Medulla oblongata (tissue), 1 donor: ENCODE measurements at regions not wholly inside any gene's neighbourhood (a gene's known extent, or its start where the extent isn't known, plus 50 kb on each side); places are given as distances from the start of the nearest gene placed in this dataset.

Experiments used
- DNase-seq: peaks from one replicate; pipeline ENCODE4 v3.0.0-alpha.2; 2015; ENCODE audit errors: extremely low spot score

- DNase-seq, result no peak
These were observed 54.8 kb downstream of the NOG start for GRCh38 chr17:56648321-56648720.

- no peak for DNase-seq
These were observed 55.3 kb downstream of the NOG start for GRCh38 chr17:56648806-56649205.

GRCh38 chr17:56652628-56653027 lies 59.1 kb downstream of the NOG start:
- no peak for DNase-seq

- DNase-seq, result peak; percentile 12
These were observed 60.4 kb downstream of the NOG start for GRCh38 chr17:56653877-56654276.

- DNase-seq, result no peak
These were observed 63.3 kb downstream of the NOG start for GRCh38 chr17:56656701-56657327.

- no peak for DNase-seq
These were observed 65.1 kb downstream of the NOG start for GRCh38 chr17:56658648-56659047.

- DNase-seq, result no peak
These were observed 66.1 kb downstream of the NOG start for GRCh38 chr17:56659622-56660021.

GRCh38 chr17:56661906-56662305 lies 68.4 kb downstream of the NOG start:
- DNase-seq, result no peak

- DNase-seq, result no peak
These were observed 72.4 kb downstream of the NOG start for GRCh38 chr17:56665864-56666263.

- DNase-seq, result no peak
These were observed 74.5 kb downstream of the NOG start for GRCh38 chr17:56667925-56668458.

- DNase-seq, result no peak
These were observed 78.7 kb downstream of the NOG start for GRCh38 chr17:56672195-56672594.

- no peak for DNase-seq
These were observed 81.0 kb downstream of the NOG start for GRCh38 chr17:56674401-56674925.

GRCh38 chr17:56675876-56676660 lies 82.6 kb downstream of the NOG start:
- no peak for DNase-seq

GRCh38 chr17:56676810-56677209 lies 83.3 kb downstream of the NOG start:
- no peak for DNase-seq

GRCh38 chr17:56678249-56679114 lies 85.0 kb downstream of the NOG start:
- no peak for DNase-seq

GRCh38 chr17:56679115-56679776 lies 85.7 kb downstream of the NOG start:
- peak; percentile 51 for DNase-seq

GRCh38 chr17:56679777-56680422 lies 86.4 kb downstream of the NOG start:
- DNase-seq, result no peak

GRCh38 chr17:56680676-56681075 lies 87.2 kb downstream of the NOG start:
- DNase-seq, result no peak

GRCh38 chr17:56681561-56682266 lies 88.2 kb downstream of the NOG start:
- no peak for DNase-seq

GRCh38 chr17:56688151-56688550 lies 94.7 kb downstream of the NOG start:
- no peak for DNase-seq
